Nephron progenitor cell (in vitro differentiated cells): ENCODE measurements at regions not wholly inside any gene's neighbourhood (a gene's known extent, or its start where the extent isn't known, plus 50 kb on each side); places are given as distances from the start of the nearest gene placed in this dataset.

Experiments
- DNase-seq: peaks from one replicate; pipeline ENCODE4 v3.0.0; 2021
- H3K27ac Mint-ChIP-seq: 2 replicates; pipeline ENCODE4 v1.8.0; 2021; ENCODE audit warnings: mild to moderate bottlenecking, moderate library complexity, mixed read lengths
- H3K27me3 Mint-ChIP-seq: 2 replicates; pipeline ENCODE4 v1.8.0; 2021; ENCODE audit warnings: mild to moderate bottlenecking, low read depth, mixed read lengths; ENCODE audit not compliant: poor library complexity
- H3K36me3 Mint-ChIP-seq: 2 replicates; pipeline ENCODE4 v1.8.0; 2021; ENCODE audit warnings: low read depth, mixed read lengths
- H3K4me1 Mint-ChIP-seq: 2 replicates; pipeline ENCODE4 v1.8.0; 2021; ENCODE audit warnings: mixed read lengths
- H3K4me3 Mint-ChIP-seq: 2 replicates; pipeline ENCODE4 v1.8.0; 2021; ENCODE audit warnings: mild to moderate bottlenecking, moderate library complexity, mixed read lengths
- H3K9me3 Mint-ChIP-seq: 2 replicates; pipeline ENCODE4 v1.8.0; 2021; ENCODE audit warnings: mild to moderate bottlenecking, moderate library complexity, mixed read lengths
- TF ChIP-seq, protein P1 (sequence below): fragments of 200-600 bp; sonication (generic); IDR thresholded peaks from 2 replicates; pipeline ENCODE4 v1.5.0; 2021; ENCODE audit warnings: antibody characterized with exemption

DNA sequence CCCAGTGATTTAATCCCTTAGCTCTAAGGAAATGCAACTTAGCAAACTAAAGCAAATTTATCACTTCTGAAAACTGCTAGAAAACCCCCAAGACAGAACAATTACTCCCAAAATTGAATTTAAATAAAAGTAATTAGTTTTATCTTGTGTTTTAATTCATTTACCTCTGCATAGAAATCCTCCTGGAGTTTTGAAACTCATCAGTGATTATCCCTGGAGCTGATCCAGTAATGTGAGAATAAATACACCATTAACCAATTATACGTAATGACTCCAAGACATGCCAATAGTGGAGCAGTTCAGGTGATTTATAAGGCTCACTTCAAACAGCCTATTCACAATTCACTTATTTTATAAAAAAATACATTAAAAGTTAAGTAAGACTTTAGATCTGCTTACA lies 855.3 kb upstream of the FLRT2 start:
- no peak overlapping the region for H3K27ac Mint-ChIP-seq
- no peaks in the 10 kb centered on the region for H3K9me3 Mint-ChIP-seq
- DNase-seq = no peak
- H3K4me3 Mint-ChIP-seq = no peak overlapping the region
- TF ChIP-seq, protein P1, sequence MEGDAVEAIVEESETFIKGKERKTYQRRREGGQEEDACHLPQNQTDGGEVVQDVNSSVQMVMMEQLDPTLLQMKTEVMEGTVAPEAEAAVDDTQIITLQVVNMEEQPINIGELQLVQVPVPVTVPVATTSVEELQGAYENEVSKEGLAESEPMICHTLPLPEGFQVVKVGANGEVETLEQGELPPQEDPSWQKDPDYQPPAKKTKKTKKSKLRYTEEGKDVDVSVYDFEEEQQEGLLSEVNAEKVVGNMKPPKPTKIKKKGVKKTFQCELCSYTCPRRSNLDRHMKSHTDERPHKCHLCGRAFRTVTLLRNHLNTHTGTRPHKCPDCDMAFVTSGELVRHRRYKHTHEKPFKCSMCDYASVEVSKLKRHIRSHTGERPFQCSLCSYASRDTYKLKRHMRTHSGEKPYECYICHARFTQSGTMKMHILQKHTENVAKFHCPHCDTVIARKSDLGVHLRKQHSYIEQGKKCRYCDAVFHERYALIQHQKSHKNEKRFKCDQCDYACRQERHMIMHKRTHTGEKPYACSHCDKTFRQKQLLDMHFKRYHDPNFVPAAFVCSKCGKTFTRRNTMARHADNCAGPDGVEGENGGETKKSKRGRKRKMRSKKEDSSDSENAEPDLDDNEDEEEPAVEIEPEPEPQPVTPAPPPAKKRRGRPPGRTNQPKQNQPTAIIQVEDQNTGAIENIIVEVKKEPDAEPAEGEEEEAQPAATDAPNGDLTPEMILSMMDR = no peak
- peaks cover 3% of the 10 kb centered on the region for H3K27me3 Mint-ChIP-seq
- no peaks in the 10 kb centered on the region for H3K36me3 Mint-ChIP-seq
- H3K4me1 Mint-ChIP-seq = no peaks in the 10 kb centered on the region

GRCh38 chr14:84686550-84686949 lies 843.4 kb upstream of the FLRT2 start:
- no peak overlapping the region for H3K4me3 Mint-ChIP-seq
- no peaks in the 10 kb centered on the region for H3K27me3 Mint-ChIP-seq
- DNase-seq = no peak
- TF ChIP-seq, protein P1 = no peak
- H3K36me3 Mint-ChIP-seq = no peaks in the 10 kb centered on the region
- H3K4me1 Mint-ChIP-seq = no peaks in the 10 kb centered on the region
- no peak overlapping the region for H3K27ac Mint-ChIP-seq
- no peaks in the 10 kb centered on the region for H3K9me3 Mint-ChIP-seq

DNA sequence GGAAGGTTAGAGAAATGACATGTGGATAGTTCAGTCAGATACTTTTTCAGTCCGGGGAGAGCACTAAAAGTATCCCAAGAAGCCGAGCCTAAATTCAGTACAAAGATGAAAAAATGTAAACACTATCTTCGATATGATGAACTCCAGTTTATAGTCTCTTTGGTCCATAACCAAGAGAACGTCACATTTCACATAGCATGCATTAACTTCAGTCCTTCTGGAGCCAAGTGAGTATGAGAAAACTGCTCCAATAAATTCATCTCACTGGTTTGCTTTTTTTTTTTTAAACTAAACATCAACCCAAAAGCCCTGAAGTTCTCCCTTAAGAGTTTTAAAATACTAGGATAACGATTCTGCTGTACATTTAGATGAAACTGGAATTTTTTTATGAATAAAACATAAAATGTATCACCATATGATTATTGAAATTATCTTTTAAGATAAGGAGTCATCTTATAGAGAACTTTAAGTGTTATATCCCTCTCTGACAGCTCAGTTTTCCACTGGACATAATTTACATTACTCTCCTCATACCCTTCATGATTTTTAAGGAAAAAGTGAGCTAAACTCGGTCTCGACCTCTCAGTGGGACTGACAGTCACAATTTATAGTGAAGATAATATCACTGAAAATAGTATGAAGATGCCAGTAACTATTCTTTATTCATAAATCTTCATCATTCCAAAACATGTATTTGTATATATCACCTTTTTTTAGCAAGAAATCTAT lies 841.5 kb upstream of the FLRT2 start:
- DNase-seq = no peak
- no peaks in the 10 kb centered on the region for H3K27me3 Mint-ChIP-seq
- no peaks in the 10 kb centered on the region for H3K36me3 Mint-ChIP-seq
- TF ChIP-seq, protein P1 = no peak
- H3K4me1 Mint-ChIP-seq = no peaks in the 10 kb centered on the region
- H3K9me3 Mint-ChIP-seq = no peaks in the 10 kb centered on the region
- no peak overlapping the region for H3K27ac Mint-ChIP-seq
- no peak overlapping the region for H3K4me3 Mint-ChIP-seq

DNA sequence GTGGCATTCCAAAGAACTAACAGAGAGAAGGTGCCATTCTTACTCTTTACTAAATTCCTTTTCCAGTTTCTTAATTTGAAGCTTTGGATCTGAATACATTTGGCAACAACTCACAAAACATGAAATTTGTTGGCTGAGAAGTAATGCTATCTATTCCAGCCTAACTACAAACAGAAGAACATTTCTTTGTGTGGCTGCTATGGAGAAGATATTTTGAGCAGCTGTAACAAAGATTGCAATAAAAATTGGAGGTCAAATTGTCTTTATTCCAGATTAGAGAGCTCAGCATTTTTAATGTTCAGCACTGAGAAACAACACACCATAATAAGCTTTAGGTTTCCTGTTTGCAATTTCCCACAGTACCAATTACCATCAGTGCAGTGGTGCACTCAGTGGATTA lies 835.8 kb upstream of the FLRT2 start:
- no peaks in the 10 kb centered on the region for H3K36me3 Mint-ChIP-seq
- TF ChIP-seq, protein P1 = no peak
- no peak for DNase-seq
- no peak overlapping the region for H3K27ac Mint-ChIP-seq
- no peaks in the 10 kb centered on the region for H3K27me3 Mint-ChIP-seq
- no peak overlapping the region for H3K4me3 Mint-ChIP-seq
- H3K9me3 Mint-ChIP-seq = no peaks in the 10 kb centered on the region
- no peaks in the 10 kb centered on the region for H3K4me1 Mint-ChIP-seq

GRCh38 chr14:84704601-84705000 lies 825.3 kb upstream of the FLRT2 start:
- no peaks in the 10 kb centered on the region for H3K9me3 Mint-ChIP-seq
- DNase-seq = no peak
- H3K4me3 Mint-ChIP-seq = no peak overlapping the region
- no peaks in the 10 kb centered on the region for H3K27me3 Mint-ChIP-seq
- H3K36me3 Mint-ChIP-seq = no peaks in the 10 kb centered on the region
- TF ChIP-seq, protein P1 = no peak
- no peaks in the 10 kb centered on the region for H3K4me1 Mint-ChIP-seq
- H3K27ac Mint-ChIP-seq = no peak overlapping the region

GRCh38 chr14:84707830-84708229 lies 822.1 kb upstream of the FLRT2 start:
- no peaks in the 10 kb centered on the region for H3K9me3 Mint-ChIP-seq
- H3K27ac Mint-ChIP-seq = no peak overlapping the region
- H3K27me3 Mint-ChIP-seq = no peaks in the 10 kb centered on the region
- no peak for DNase-seq
- H3K36me3 Mint-ChIP-seq = no peaks in the 10 kb centered on the region
- no peak overlapping the region for H3K4me3 Mint-ChIP-seq
- no peaks in the 10 kb centered on the region for H3K4me1 Mint-ChIP-seq
- TF ChIP-seq, protein P1 = no peak
